ENCODE measurements at regions not wholly inside any gene's neighbourhood (a gene's known extent, or its start where the extent isn't known, plus 50 kb on each side); places are given as distances from the start of the nearest gene placed in this dataset.

DNA sequence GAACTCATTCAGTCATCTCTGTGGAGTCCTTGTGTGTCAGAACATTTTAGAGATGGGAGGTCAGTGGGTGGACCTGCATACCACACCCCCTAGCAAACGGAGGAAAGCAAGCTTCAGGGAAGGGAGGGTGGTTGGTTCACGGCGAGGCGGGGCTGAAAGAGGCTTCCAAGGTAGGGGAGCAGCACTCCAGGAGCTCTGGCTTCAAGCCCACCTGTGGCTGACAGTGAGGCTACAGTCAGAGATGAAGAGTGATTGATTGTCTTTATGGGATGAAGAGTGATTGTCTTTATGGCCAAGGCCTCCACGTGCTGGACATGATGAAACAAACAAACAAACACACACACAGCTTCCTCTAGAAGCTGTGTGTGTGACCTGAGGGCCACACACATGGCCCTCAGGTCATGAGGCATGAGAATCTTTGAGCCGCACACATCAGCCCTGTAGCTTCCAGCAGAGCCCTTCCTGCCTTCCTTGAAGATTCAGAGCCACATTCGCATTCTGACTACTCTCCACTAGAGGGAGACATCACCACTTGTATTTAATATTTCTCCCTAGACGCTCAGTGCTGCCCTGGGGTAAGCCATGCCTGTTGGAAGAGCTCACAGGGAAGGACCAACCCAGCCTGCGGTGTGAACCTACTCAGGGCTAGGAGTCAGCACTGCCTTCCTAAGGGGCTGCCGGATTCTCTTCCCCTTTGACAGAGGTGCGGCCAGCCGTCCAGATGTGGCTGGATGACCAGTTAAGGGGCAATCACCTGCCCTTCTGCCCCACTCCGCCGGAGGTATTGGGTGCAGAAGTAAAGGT lies 54.4 kb upstream of the KCNA1 start:
- H3K4me3 Mint-ChIP-seq (ENCODE audit: unreplicated experiment) = no peak overlapping the region
- no peak overlapping the region for H2AFZ ChIP-seq (ENCODE audit: low read depth, low read length)
- H3K4me2 ChIP-seq (ENCODE audit: low read length) = no peak overlapping the region
- peaks cover 3% of the 10 kb centered on the region for H3K9me3 Mint-ChIP-seq (ENCODE audit: unreplicated experiment)
- DNase-seq (ENCODE audit: low read depth) (peak; percentile 47), FAIRE-seq (peak; percentile 80)
- peaks cover 14% of the 10 kb centered on the region for H3K4me1 Mint-ChIP-seq (ENCODE audit: low read depth, unreplicated experiment)
- TF ChIP-seq, protein P1, sequence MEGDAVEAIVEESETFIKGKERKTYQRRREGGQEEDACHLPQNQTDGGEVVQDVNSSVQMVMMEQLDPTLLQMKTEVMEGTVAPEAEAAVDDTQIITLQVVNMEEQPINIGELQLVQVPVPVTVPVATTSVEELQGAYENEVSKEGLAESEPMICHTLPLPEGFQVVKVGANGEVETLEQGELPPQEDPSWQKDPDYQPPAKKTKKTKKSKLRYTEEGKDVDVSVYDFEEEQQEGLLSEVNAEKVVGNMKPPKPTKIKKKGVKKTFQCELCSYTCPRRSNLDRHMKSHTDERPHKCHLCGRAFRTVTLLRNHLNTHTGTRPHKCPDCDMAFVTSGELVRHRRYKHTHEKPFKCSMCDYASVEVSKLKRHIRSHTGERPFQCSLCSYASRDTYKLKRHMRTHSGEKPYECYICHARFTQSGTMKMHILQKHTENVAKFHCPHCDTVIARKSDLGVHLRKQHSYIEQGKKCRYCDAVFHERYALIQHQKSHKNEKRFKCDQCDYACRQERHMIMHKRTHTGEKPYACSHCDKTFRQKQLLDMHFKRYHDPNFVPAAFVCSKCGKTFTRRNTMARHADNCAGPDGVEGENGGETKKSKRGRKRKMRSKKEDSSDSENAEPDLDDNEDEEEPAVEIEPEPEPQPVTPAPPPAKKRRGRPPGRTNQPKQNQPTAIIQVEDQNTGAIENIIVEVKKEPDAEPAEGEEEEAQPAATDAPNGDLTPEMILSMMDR (IDR thresholded peaks at IDR 0.05; ENCODE audit: insufficient read depth, low read depth, low read length) = peak; percentile 80
- TF ChIP-seq EZH2 (IDR thresholded peaks at IDR 0.05; ENCODE audit: insufficient read depth, low read length) = no peak
- peaks cover 16% of the 10 kb centered on the region for H3K27me3 ChIP-seq (ENCODE audit: insufficient read depth, low read length)
- no peaks in the 10 kb centered on the region for H4K20me1 ChIP-seq (ENCODE audit: insufficient read depth, low read length)
- H3K36me3 ChIP-seq (ENCODE audit: insufficient read depth, low read length) = no peaks in the 10 kb centered on the region
- H3K4me3 ChIP-seq (ENCODE audit: insufficient read depth, low read depth, low read length) = no peak overlapping the region
- peaks cover 9% of the 10 kb centered on the region for H3K4me1 ChIP-seq (ENCODE audit: insufficient read depth, low read length)
- no peak overlapping the region for H3K27ac ChIP-seq (ENCODE audit: low read depth, low read length)
- no peak overlapping the region for H3K9ac ChIP-seq (ENCODE audit: low read length)
- H3K27ac Mint-ChIP-seq (ENCODE audit: unreplicated experiment) = peak overlapping the region; percentile 12
- peaks cover 4% of the 10 kb centered on the region for H3K36me3 Mint-ChIP-seq (ENCODE audit: low read depth, unreplicated experiment)
- no peaks in the 10 kb centered on the region for H3K79me2 ChIP-seq (ENCODE audit: insufficient read depth, low read length)
- peaks cover 37% of the 10 kb centered on the region for H3K27me3 Mint-ChIP-seq (ENCODE audit: low read depth, unreplicated experiment)
- no peaks in the 10 kb centered on the region for H3K9me3 ChIP-seq (ENCODE audit: insufficient read depth, low read depth, low read length)

DNA sequence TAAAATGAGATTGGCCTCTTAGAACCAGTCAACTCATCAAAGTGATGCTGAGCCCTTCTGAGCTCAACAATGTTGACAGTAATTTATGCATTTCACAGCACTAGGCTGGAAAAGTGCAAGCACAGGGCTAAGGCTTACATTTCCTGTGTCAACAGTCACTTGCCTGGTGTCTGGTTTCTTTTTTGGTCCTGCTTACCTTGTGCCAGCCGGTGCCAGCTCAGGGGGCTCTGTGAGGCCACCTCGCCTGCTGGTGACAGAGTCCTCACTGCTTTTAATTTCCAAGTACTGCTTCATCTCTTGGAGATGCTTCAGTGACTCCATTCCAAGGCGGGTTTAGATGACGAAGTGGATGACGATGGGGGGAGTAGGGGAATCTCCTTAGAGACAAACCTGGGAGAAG lies 53.1 kb upstream of the KCNA1 start:
- no peak overlapping the region for H3K9ac ChIP-seq (ENCODE audit: low read length)
- FAIRE-seq (no peak), DNase-seq (ENCODE audit: low read depth) (no peak)
- no peak for TF ChIP-seq EZH2 (IDR thresholded peaks at IDR 0.05; ENCODE audit: insufficient read depth, low read length)
- TF ChIP-seq, protein P1 (IDR thresholded peaks at IDR 0.05; ENCODE audit: insufficient read depth, low read depth, low read length) = no peak
- Mint-ChIP-seq H3K36me3 (ENCODE audit: low read depth, unreplicated experiment) (peaks cover 4% of the 10 kb centered on the region), H3K27ac (ENCODE audit: unreplicated experiment) (no peak overlapping the region), H3K4me3 (ENCODE audit: unreplicated experiment) (no peak overlapping the region), H3K9me3 (ENCODE audit: unreplicated experiment) (peaks cover 3% of the 10 kb centered on the region), H3K27me3 (ENCODE audit: low read depth, unreplicated experiment) (peaks cover 48% of the 10 kb centered on the region), H3K4me1 (ENCODE audit: low read depth, unreplicated experiment) (peaks cover 14% of the 10 kb centered on the region)
- H3K27me3 ChIP-seq (ENCODE audit: insufficient read depth, low read length) = peaks cover 16% of the 10 kb centered on the region
- H4K20me1 ChIP-seq (ENCODE audit: insufficient read depth, low read length) = no peaks in the 10 kb centered on the region
- no peak overlapping the region for H3K4me3 ChIP-seq (ENCODE audit: insufficient read depth, low read depth, low read length)
- H3K79me2 ChIP-seq (ENCODE audit: insufficient read depth, low read length) = no peaks in the 10 kb centered on the region
- H3K36me3 ChIP-seq (ENCODE audit: insufficient read depth, low read length) = no peaks in the 10 kb centered on the region
- no peaks in the 10 kb centered on the region for H3K9me3 ChIP-seq (ENCODE audit: insufficient read depth, low read depth, low read length)
- H2AFZ ChIP-seq (ENCODE audit: low read depth, low read length) = no peak overlapping the region
- no peak overlapping the region for H3K4me2 ChIP-seq (ENCODE audit: low read length)
- H3K4me1 ChIP-seq (ENCODE audit: insufficient read depth, low read length) = peaks cover 9% of the 10 kb centered on the region
- H3K27ac ChIP-seq (ENCODE audit: low read depth, low read length) = no peak overlapping the region

Data from astrocyte (in vitro differentiated cells and primary cell).